Breast epithelium (tissue), 4 donors: ENCODE measurements at regions not wholly inside any gene's neighbourhood (a gene's known extent, or its start where the extent isn't known, plus 50 kb on each side); places are given as distances from the start of the nearest gene placed in this dataset.

Source experiments
- DNase-seq, 2 donors: peaks; one replicate each; pipeline ENCODE4 v3.0.0-alpha.2; 2019; ENCODE audit warnings: low spot score in 2 of 2
- H3K27ac ChIP-seq, 2 donors: fragments of 200-600 bp; sonication (generic) in 1 of 2; one replicate each; pipeline ENCODE4 v1.5.1; 2016 to 2019; ENCODE audit warnings: mild to moderate bottlenecking in 1 of 2
- H3K27me3 ChIP-seq, 2 donors: fragments of 200-600 bp; sonication (generic) in 1 of 2; one replicate each; pipeline versions ENCODE4 v1.5.1 to v1.6.0; 2017 to 2019; ENCODE audit warnings: control low read depth in 1 of 2, mild to moderate bottlenecking in 1 of 2
- H3K36me3 ChIP-seq: fragments of 200-600 bp; one replicate; pipeline ENCODE4 v1.5.1; 2019
- H3K4me1 ChIP-seq, 2 donors: fragments of 200-600 bp; sonication (generic); one replicate each; pipeline ENCODE4 v1.5.1; 2016 to 2019; ENCODE audit warnings: control low read depth in 1 of 2
- H3K4me3 ChIP-seq, 3 donors: fragments of 200-600 bp; sonication (generic); 1 replicate in 2 of 3; 2 replicates in 1 of 3; pipeline ENCODE4 v1.5.1; 2016 to 2019; ENCODE audit warnings: mild to moderate bottlenecking in 3 of 3, moderate library complexity in 2 of 3
- H3K9me3 ChIP-seq, 2 donors: fragments of 200-600 bp; sonication (generic) in 1 of 2; one replicate each; pipeline ENCODE4 v1.5.1; 2016 to 2019; ENCODE audit warnings: control low read depth in 1 of 2
- POLR2A ChIP-seq: fragments of 450-650 bp; IDR thresholded peaks from one replicate; pipeline ENCODE4 v1.6.1; 2016; ENCODE audit warnings: antibody characterized with exemption, mild to moderate bottlenecking, moderate library complexity
- POLR2AphosphoS5 ChIP-seq, 3 donors: sonication (generic); formaldehyde crosslinking; IDR thresholded peaks; one replicate each; pipeline ENCODE4 v1.6.1; 2017; ENCODE audit warnings: antibody characterized with exemption in 3 of 3
- intact Hi-C: fragments of 100-400 bp; cut with DNase I; formaldehyde crosslinking; loops from one replicate; pipeline ENCODE4 v1.15.1; 2023; ENCODE audit warnings: low total_unique reads
- TF ChIP-seq, protein P1 (sequence below), 3 donors: fragments of 450-650 bp; IDR thresholded peaks; one replicate each; pipeline ENCODE4 v1.5.1; 2016 to 2017; ENCODE audit warnings: antibody characterized with exemption in 3 of 3, mild to moderate bottlenecking in 3 of 3, moderate library complexity in 3 of 3

DNA sequence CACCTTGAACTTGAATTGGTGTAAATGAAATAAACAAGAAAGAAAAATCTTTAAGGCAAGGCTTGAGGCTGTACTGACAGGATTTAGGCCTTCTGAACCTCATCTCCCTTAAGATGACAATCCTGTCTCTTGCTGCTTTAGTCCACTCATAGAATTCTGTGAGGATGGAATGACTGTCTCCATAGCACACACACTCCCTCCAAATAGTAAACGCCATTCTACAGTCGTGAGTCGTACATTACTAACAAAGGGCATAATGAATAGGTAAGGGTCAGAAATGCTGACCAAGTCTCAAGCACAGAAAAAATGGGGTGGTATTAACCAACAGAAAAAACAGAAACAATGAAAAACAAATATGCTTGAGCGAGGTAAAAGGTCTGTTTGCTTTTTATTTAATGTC is 71.8 kb upstream of the SIMC1 start:
- TF ChIP-seq, protein P1, sequence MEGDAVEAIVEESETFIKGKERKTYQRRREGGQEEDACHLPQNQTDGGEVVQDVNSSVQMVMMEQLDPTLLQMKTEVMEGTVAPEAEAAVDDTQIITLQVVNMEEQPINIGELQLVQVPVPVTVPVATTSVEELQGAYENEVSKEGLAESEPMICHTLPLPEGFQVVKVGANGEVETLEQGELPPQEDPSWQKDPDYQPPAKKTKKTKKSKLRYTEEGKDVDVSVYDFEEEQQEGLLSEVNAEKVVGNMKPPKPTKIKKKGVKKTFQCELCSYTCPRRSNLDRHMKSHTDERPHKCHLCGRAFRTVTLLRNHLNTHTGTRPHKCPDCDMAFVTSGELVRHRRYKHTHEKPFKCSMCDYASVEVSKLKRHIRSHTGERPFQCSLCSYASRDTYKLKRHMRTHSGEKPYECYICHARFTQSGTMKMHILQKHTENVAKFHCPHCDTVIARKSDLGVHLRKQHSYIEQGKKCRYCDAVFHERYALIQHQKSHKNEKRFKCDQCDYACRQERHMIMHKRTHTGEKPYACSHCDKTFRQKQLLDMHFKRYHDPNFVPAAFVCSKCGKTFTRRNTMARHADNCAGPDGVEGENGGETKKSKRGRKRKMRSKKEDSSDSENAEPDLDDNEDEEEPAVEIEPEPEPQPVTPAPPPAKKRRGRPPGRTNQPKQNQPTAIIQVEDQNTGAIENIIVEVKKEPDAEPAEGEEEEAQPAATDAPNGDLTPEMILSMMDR (IDR thresholded peaks at IDR 0.05) = no peak
- no peak for TF ChIP-seq POLR2AphosphoS5 (IDR thresholded peaks at IDR 0.05)
- no peak for TF ChIP-seq POLR2A
- intact Hi-C loops = no loop called here
- H3K9me3 ChIP-seq = no peaks in the 10 kb centered on the region
- H3K4me1 ChIP-seq = no peaks in the 10 kb centered on the region
- no peak overlapping the region for H3K4me3 ChIP-seq
- DNase-seq = no peak
- H3K27me3 ChIP-seq = peaks cover 0 to 16% of the 10 kb centered on the region in 2 donors
- no peaks in the 10 kb centered on the region for H3K36me3 ChIP-seq
- no peak overlapping the region for H3K27ac ChIP-seq

DNA sequence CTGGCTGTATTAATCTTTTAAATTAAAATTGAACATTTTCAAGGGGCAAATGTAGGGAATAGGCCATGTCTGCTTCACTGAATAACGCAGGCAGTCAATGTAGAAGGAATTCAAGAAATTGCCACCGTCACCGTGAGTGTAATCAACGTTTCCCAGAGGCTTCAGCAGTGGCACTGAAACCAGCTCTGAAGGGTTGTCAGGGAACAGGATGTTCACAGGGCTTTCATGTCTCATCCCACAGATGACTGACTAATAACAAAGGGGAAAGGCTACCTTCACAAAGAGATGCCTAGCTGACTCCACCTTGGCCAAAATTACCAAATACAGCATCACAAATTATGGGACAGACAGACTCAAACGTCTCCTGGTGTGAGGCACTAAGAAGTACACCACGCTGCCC is 70.4 kb upstream of the SIMC1 start:
- no peak for TF ChIP-seq POLR2A
- TF ChIP-seq POLR2AphosphoS5 (IDR thresholded peaks at IDR 0.05) = no peak
- TF ChIP-seq, protein P1 (IDR thresholded peaks at IDR 0.05) = no peak
- Histone ChIP-seq H3K4me3 (no peak overlapping the region), H3K27me3 (peaks cover 0 to 8% of the 10 kb centered on the region in 2 donors), H3K36me3 (no peaks in the 10 kb centered on the region), H3K9me3 (no peaks in the 10 kb centered on the region), H3K27ac (no peak overlapping the region), H3K4me1 (no peaks in the 10 kb centered on the region)
- no peak for DNase-seq
- intact Hi-C loops = no loop called here

DNA sequence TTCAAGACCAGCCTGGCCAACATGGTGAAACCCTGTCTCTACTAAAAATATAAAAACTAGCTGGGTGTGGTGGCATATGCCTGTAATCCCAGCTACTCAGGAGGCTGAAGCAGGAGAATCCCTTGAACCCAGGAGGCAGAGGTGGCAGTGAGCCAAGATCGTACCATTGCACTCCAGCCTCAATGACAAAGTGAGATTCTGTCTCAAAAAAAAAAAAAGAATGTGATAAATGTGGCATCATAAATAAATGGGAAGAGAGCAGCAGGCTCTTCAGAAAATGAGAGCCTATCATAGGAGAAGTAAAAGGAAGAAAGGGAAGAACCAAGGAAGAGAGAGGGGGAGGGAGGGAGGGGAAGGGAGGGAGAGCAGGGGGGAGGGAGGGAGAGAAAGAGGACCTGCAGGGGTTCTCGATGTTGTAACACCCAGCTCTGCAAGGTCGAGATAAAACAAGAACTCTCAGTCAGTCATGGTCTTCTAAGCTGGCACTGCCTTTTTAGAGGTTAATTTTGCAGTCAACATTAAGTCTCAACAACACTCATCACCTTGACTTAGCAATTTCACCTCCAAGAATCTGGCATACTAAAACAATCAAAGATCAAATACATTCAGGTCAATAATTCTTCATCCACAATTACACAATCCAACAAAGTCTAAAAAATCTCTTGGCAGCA is 68.7 kb upstream of the SIMC1 start:
- H3K27me3 ChIP-seq = peaks cover 0 to 14% of the 10 kb centered on the region in 2 donors
- H3K4me3 ChIP-seq = no peak overlapping the region
- intact Hi-C loops = no loop called here
- no peaks in the 10 kb centered on the region for H3K36me3 ChIP-seq
- DNase-seq = no peak
- no peaks in the 10 kb centered on the region for H3K9me3 ChIP-seq
- no peaks in the 10 kb centered on the region for H3K4me1 ChIP-seq
- H3K27ac ChIP-seq = no peak overlapping the region
- TF ChIP-seq POLR2AphosphoS5 (IDR thresholded peaks at IDR 0.05) = no peak

DNA sequence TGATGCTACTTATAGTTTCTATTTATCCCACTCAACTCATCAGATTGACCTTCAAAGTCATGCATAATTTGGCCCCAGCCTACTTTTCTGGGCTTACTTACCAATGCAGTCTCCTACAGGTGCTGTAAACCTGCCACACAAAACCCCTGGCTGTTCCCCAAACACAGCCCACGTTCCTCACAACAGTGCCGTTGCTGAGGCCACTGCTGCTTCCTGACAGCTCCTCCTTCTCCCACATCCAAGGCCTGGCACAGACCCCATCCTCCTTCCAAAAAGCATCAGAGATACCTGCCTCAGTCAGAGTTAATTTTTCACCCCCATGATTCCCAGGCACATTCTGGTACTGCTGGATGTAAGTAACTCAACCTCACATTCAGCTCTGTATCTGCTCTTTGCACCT is 68.1 kb upstream of the SIMC1 start:
- DNase-seq = no peak
- TF ChIP-seq POLR2AphosphoS5 (IDR thresholded peaks at IDR 0.05) (no peak), POLR2A (no peak)
- TF ChIP-seq, protein P1 (IDR thresholded peaks at IDR 0.05) = no peak
- H3K36me3 ChIP-seq = no peaks in the 10 kb centered on the region
- intact Hi-C loops = no loop called here
- no peak overlapping the region for H3K4me3 ChIP-seq
- no peak overlapping the region for H3K27ac ChIP-seq
- peaks cover 0 to 16% of the 10 kb centered on the region in 2 donors for H3K27me3 ChIP-seq
- H3K4me1 ChIP-seq = no peaks in the 10 kb centered on the region
- H3K9me3 ChIP-seq = no peaks in the 10 kb centered on the region

DNA sequence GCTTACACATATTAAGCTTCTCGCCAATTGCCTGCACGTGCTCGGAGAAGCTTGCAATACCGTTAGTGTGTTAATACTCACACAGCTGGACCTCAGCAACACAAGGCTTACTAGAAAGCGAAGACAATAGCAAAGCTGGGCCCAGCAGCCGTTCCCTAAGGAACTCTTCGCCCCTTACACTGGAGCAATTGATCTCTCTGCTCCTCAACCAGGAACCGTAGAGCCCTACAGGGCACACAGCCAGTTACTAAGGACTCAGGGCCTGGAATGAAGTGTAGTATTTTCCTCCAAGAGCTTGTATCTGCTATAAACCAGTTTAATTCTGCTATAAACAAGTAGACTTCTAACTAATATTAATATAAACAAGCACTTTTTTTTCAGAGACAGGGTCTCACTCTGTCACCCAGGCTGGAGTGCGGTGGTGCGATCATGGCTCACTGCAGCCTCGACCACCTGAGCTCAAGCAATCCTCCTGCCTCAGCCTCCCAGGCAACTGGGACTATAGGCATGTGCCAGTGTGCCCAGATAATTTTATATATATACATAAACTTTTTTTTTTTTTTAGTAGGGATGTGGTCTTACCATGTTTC is 67.0 kb upstream of the SIMC1 start:
- H3K4me3 ChIP-seq = no peak overlapping the region
- TF ChIP-seq POLR2AphosphoS5 (IDR thresholded peaks at IDR 0.05) (no peak), POLR2A (no peak)
- TF ChIP-seq, protein P1 (IDR thresholded peaks at IDR 0.05) = no peak
- no peaks in the 10 kb centered on the region for H3K4me1 ChIP-seq
- no peaks in the 10 kb centered on the region for H3K36me3 ChIP-seq
- DNase-seq = no peak
- peaks cover 0 to 21% of the 10 kb centered on the region in 2 donors for H3K27me3 ChIP-seq
- intact Hi-C loops = no loop called here
- H3K9me3 ChIP-seq = no peaks in the 10 kb centered on the region
- H3K27ac ChIP-seq = no peak overlapping the region
